PC-3 (cell line): ENCODE measurements at regions not wholly inside any gene's neighbourhood (a gene's known extent, or its start where the extent isn't known, plus 50 kb on each side); places are given as distances from the start of the nearest gene placed in this dataset.

Experiments used
- ATAC-seq: fragments of 200-7000 bp; cut with Tn5 transposase; 2 replicates; pipeline ENCODE4 v1.9.1; 2020; ENCODE audit warnings: mild to moderate bottlenecking, moderate library complexity
- BruUV-seq: library from RNA; stranded (reverse); fragments of 400-500 nt; replicated peaks from 2 replicates; lab custom pipeline; 2021; lab: Mats Ljungman, UMichigan
- CTCF ChIA-PET: fragments of 300-600 bp; sonication (Branson Sonifier 250); formaldehyde crosslinking; loops from one replicate; lab custom pipeline; 2022; ENCODE audit warnings: antibody characterized with exemption; lab: Charles Lee
- POLR2A ChIA-PET: fragments of 300-600 bp; sonication (Branson Sonifier 250); formaldehyde crosslinking; loops from one replicate; lab custom pipeline; 2022; ENCODE audit warnings: antibody characterized with exemption; ENCODE audit not compliant: unreplicated experiment; lab: Charles Lee
- DNase-seq: peaks from one replicate; pipeline ENCODE4 v3.0.0-alpha.2; 2015
- H2AFZ ChIP-seq: fragments of 300-600 bp; sonication (generic); 2 replicates; pipeline ENCODE4 v1.6.0; 2016; ENCODE audit warnings: antibody characterized with exemption, low read length
- H3F3A ChIP-seq: fragments of 300-600 bp; sonication (generic); one replicate; pipeline ENCODE4 v1.6.0; 2017; ENCODE audit warnings: antibody characterized with exemption, low read length, control low read depth, mild to moderate bottlenecking; ENCODE audit not compliant: unreplicated experiment
- H3K27ac ChIP-seq: fragments of 300-600 bp; sonication (generic); 2 replicates; pipeline ENCODE4 v1.5.1; 2016; ENCODE audit warnings: mild to moderate bottlenecking, low read length
- H3K27me3 ChIP-seq: fragments of 300-600 bp; sonication (generic); 2 replicates; pipeline ENCODE4 v1.6.1; 2016; ENCODE audit warnings: low read length, mixed read lengths
- H3K36me3 ChIP-seq: fragments of 300-600 bp; sonication (generic); 2 replicates; pipeline ENCODE4 v1.6.1; 2016; ENCODE audit warnings: low read depth, mixed run types, low read length, mixed read lengths
- H3K4me1 ChIP-seq: fragments of 300-600 bp; sonication (generic); 2 replicates; pipeline ENCODE4 v1.5.1; 2016; ENCODE audit warnings: low read length; ENCODE audit not compliant: insufficient read depth
- H3K4me2 ChIP-seq: fragments of 300-600 bp; sonication (generic); 2 replicates; pipeline ENCODE4 v1.6.0; 2016; ENCODE audit warnings: low read length
- H3K4me3 ChIP-seq: fragments of 300-600 bp; sonication (generic); 2 replicates; pipeline ENCODE4 v1.5.1; 2016; ENCODE audit warnings: mild to moderate bottlenecking, low read length, mixed read lengths
- H3K79me2 ChIP-seq: fragments of 300-600 bp; sonication (generic); 2 replicates; pipeline ENCODE4 v1.6.1; 2017; ENCODE audit warnings: low read length, mixed read lengths
- H3K9ac ChIP-seq: fragments of 300-600 bp; sonication (generic); 2 replicates; pipeline ENCODE4 v1.6.0; 2016; ENCODE audit warnings: mild to moderate bottlenecking, low read length
- H3K9me2 ChIP-seq: fragments of 300-600 bp; sonication (generic); replicated peaks from 2 replicates; pipeline ENCODE4 v1.6.1; 2016; ENCODE audit warnings: mixed run types, low read length, mixed read lengths
- H3K9me3 ChIP-seq: fragments of 300-600 bp; sonication (generic); 2 replicates; pipeline ENCODE4 v1.6.1; 2016; ENCODE audit warnings: low read length, mixed read lengths
- H4K20me1 ChIP-seq: fragments of 300-600 bp; sonication (generic); 2 replicates; pipeline ENCODE4 v1.6.1; 2016; ENCODE audit warnings: low read length, mixed read lengths
- EZH2 ChIP-seq: fragments of 300-600 bp; sonication (generic); IDR thresholded peaks from one replicate; pipeline ENCODE4 v1.6.1; 2017; ENCODE audit warnings: antibody characterized with exemption, mild to moderate bottlenecking, low read length; ENCODE audit not compliant: unreplicated experiment
- EZH2phosphoT487 ChIP-seq: fragments of 300-600 bp; sonication (generic); IDR thresholded peaks from 2 replicates; pipeline ENCODE4 v1.6.1; 2018; ENCODE audit warnings: mild to moderate bottlenecking, antibody characterized with exemption, low read length, borderline replicate concordance
- intact Hi-C: fragments of 100-400 bp; cut with micrococcal nuclease; formaldehyde crosslinking; loops from 2 replicates; pipeline ENCODE4 v1.9.0; 2023
- TF ChIP-seq, protein P1 (sequence below): fragments of 300-600 bp; sonication (generic); conservative IDR thresholded peaks from 2 replicates; pipeline ENCODE4 v1.5.1; 2017; ENCODE audit warnings: antibody characterized with exemption, low read depth, mild to moderate bottlenecking, low read length

DNA sequence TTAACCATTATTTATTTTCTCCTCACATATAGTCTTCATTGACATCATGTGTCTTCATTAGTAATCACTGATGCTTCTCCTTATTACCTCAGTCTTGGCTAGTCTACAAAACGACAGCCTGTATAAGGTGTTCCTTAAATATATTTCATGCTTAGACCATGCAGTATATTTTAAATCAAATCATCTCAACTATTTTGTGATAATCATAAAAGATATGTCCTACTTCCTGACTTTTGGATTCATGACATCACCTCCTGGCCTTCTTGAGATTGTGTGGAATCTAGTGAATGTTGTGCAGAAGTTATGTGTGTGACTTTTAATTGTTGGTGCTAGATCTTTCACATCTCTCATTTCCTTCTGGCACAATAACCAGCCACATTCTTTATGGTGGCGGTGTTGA is 1339.3 kb upstream of the C9orf72 start:
- peaks cover 26% of the 10 kb centered on the region for H3K4me1 ChIP-seq
- H4K20me1 ChIP-seq: no peaks in the 10 kb centered on the region
- no peaks in the 10 kb centered on the region for H3K36me3 ChIP-seq
- H3K9ac ChIP-seq: no peak overlapping the region
- TF ChIP-seq EZH2phosphoT487: no peak
- no peak for TF ChIP-seq EZH2
- TF ChIP-seq, protein P1, sequence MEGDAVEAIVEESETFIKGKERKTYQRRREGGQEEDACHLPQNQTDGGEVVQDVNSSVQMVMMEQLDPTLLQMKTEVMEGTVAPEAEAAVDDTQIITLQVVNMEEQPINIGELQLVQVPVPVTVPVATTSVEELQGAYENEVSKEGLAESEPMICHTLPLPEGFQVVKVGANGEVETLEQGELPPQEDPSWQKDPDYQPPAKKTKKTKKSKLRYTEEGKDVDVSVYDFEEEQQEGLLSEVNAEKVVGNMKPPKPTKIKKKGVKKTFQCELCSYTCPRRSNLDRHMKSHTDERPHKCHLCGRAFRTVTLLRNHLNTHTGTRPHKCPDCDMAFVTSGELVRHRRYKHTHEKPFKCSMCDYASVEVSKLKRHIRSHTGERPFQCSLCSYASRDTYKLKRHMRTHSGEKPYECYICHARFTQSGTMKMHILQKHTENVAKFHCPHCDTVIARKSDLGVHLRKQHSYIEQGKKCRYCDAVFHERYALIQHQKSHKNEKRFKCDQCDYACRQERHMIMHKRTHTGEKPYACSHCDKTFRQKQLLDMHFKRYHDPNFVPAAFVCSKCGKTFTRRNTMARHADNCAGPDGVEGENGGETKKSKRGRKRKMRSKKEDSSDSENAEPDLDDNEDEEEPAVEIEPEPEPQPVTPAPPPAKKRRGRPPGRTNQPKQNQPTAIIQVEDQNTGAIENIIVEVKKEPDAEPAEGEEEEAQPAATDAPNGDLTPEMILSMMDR: no peak
- ChIA-PET POLR2A (no interaction called here), CTCF (no interaction called here)
- no peak overlapping the region for H3K4me3 ChIP-seq
- no peak overlapping the region for H2AFZ ChIP-seq
- no peak overlapping the region for H3K4me2 ChIP-seq
- H3K9me3 ChIP-seq: no peaks in the 10 kb centered on the region
- no peak overlapping the region for H3K27ac ChIP-seq
- H3K27me3 ChIP-seq: no peaks in the 10 kb centered on the region
- intact Hi-C loops: no loop called here
- BruUV-seq: no TSS peak
- ATAC-seq (no peak), DNase-seq (no peak)
- no peaks in the 10 kb centered on the region for H3K79me2 ChIP-seq
- no peaks in the 10 kb centered on the region for H3K9me2 ChIP-seq
- peaks cover 5% of the 10 kb centered on the region for H3F3A ChIP-seq

DNA sequence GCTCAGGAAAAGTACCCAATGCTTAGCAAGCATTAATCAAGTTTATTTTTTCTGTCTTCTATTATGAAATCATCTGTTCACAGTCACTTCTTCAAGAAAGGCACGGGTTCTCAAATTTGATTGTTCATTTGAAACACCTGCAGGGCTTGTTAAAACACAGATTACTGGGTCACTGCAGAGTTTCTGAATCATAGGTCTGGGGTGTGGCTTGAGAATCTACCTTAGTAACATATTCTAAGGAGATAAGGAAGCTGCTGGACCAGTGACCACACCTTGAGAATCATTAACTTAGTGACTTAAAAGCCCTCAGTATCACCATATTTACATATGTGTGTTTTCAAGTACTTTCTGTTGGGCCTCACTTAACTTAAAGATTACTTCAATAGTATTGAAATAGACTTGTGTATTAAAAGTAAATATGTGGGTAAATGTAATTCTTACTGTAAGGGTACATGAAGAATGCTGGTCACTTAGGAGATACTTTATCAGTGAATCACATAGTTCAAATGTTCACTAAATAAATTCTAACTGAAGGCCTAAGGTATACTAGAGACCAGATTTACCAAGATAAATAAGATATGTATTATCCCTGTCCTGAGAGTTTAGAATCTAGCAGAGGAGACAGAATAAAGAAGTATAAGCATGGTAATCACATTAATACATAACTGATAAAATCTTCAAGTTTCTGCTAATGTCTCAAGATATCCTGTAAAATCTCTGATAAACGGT is 1342.1 kb upstream of the C9orf72 start:
- H3F3A ChIP-seq: peaks cover 5% of the 10 kb centered on the region
- H3K9ac ChIP-seq: peak overlapping the region; percentile 52
- ATAC-seq (peak; percentile 91), DNase-seq (peak; percentile 83)
- H3K9me3 ChIP-seq: no peaks in the 10 kb centered on the region
- H2AFZ ChIP-seq: 0 out of 2 replicates have a peak overlapping the region, but pooled peaks have one; percentile 45
- no peaks in the 10 kb centered on the region for H3K27me3 ChIP-seq
- no peaks in the 10 kb centered on the region for H3K9me2 ChIP-seq
- POLR2A ChIA-PET: interaction anchor here (0.7 kb wide), 1 partner anchor 152 kb away, joined by 3 read pairs; no protein-coding TSS in a partner anchor
- H3K4me3 ChIP-seq: 0 out of 2 replicates have a peak overlapping the region, but pooled peaks have one; percentile 6
- H3K27ac ChIP-seq: peak overlapping the region; percentile 95
- H3K4me1 ChIP-seq: peaks cover 26% of the 10 kb centered on the region
- H3K36me3 ChIP-seq: no peaks in the 10 kb centered on the region
- no peak for TF ChIP-seq EZH2
- no peak for TF ChIP-seq EZH2phosphoT487
- TF ChIP-seq, protein P1: no peak
- peak overlapping the region; percentile 52 for H3K4me2 ChIP-seq
- H3K79me2 ChIP-seq: no peaks in the 10 kb centered on the region
- intact Hi-C loops: no loop called here
- CTCF ChIA-PET: no interaction called here
- H4K20me1 ChIP-seq: no peaks in the 10 kb centered on the region
- no TSS peak for BruUV-seq

- TF ChIP-seq EZH2phosphoT487 (no peak), EZH2 (no peak)
- TF ChIP-seq, protein P1: no peak
- peaks cover 26% of the 10 kb centered on the region for H3K4me1 ChIP-seq
- no TSS peak for BruUV-seq
- H3K9ac ChIP-seq: peak overlapping the region; percentile 52
- ATAC-seq (no peak), DNase-seq (no peak)
- no peak overlapping the region for H3K4me2 ChIP-seq
- no peaks in the 10 kb centered on the region for H3K9me3 ChIP-seq
- POLR2A ChIA-PET: no interaction called here
- no peak overlapping the region for H3K4me3 ChIP-seq
- no peaks in the 10 kb centered on the region for H3K36me3 ChIP-seq
- no peaks in the 10 kb centered on the region for H3K9me2 ChIP-seq
- CTCF ChIA-PET: no interaction called here
- intact Hi-C loops: no loop called here
- peaks cover 5% of the 10 kb centered on the region for H3F3A ChIP-seq
- peak overlapping the region; percentile 95 for H3K27ac ChIP-seq
- H3K27me3 ChIP-seq: no peaks in the 10 kb centered on the region
- no peaks in the 10 kb centered on the region for H3K79me2 ChIP-seq
- H2AFZ ChIP-seq: peak overlapping the region; percentile 45; the same call in 1 of the 2 replicates
- H4K20me1 ChIP-seq: no peaks in the 10 kb centered on the region
These were observed 1343.1 kb upstream of the C9orf72 start for GRCh38 chr9:28916348-28916747.
